ENCODE measurements at regions not wholly inside any gene's neighbourhood (a gene's known extent, or its start where the extent isn't known, plus 50 kb on each side); places are given as distances from the start of the nearest gene placed in this dataset.

GRCh38 chr4:42329421-42329820 lies 67.9 kb upstream of the SHISA3 start:
- FAIRE-seq = no peak
- Histone ChIP-seq H3K4me3 (ENCODE audit: low read depth, low read length) (no peak overlapping the region), H3K36me3 (ENCODE audit: control insufficient read depth, insufficient read depth, low read length) (no peaks in the 10 kb centered on the region), H3K27me3 (ENCODE audit: control insufficient read depth, insufficient read depth, low read length) (no peaks in the 10 kb centered on the region)
- DNase-seq (ENCODE audit: low read depth) = no peak
- TF ChIP-seq, protein P1, sequence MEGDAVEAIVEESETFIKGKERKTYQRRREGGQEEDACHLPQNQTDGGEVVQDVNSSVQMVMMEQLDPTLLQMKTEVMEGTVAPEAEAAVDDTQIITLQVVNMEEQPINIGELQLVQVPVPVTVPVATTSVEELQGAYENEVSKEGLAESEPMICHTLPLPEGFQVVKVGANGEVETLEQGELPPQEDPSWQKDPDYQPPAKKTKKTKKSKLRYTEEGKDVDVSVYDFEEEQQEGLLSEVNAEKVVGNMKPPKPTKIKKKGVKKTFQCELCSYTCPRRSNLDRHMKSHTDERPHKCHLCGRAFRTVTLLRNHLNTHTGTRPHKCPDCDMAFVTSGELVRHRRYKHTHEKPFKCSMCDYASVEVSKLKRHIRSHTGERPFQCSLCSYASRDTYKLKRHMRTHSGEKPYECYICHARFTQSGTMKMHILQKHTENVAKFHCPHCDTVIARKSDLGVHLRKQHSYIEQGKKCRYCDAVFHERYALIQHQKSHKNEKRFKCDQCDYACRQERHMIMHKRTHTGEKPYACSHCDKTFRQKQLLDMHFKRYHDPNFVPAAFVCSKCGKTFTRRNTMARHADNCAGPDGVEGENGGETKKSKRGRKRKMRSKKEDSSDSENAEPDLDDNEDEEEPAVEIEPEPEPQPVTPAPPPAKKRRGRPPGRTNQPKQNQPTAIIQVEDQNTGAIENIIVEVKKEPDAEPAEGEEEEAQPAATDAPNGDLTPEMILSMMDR (IDR thresholded peaks at IDR 0.05; ENCODE audit: insufficient read depth, low read length, severe bottlenecking) = no peak

DNA sequence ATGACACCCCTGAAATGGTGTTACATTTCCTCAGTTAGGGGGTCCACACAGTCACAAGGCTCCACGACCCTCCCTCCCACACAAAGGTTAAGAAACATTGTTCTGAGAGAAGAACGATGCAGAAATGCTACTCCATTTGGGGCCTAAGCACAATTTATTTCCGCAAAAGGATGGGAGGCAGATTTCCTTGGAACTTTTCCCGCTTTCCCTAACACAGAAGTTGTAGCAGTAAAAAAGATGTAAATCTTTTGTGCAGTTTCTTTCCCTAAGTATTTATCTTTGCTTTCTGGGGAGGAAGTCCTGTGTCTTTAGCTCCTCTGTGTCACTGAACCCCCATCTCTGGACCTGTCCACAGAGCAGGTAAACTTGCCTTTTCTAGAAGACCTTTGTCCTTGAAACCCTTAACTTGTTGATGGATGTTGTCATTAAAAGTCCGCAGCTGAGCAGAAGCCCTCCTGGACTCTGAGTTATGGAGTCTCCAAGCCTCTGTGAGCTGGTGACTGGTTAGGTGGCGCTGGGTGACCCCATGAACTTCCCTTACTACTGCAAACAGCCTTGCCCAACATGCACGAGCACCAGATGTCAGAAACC lies 67.2 kb upstream of the SHISA3 start:
- Histone ChIP-seq H3K27me3 (ENCODE audit: control insufficient read depth, insufficient read depth, low read length) (no peaks in the 10 kb centered on the region), H3K4me3 (ENCODE audit: low read depth, low read length) (no peak overlapping the region), H3K36me3 (ENCODE audit: control insufficient read depth, insufficient read depth, low read length) (no peaks in the 10 kb centered on the region)
- FAIRE-seq (no peak), DNase-seq (ENCODE audit: low read depth) (no peak)
- TF ChIP-seq, protein P1 (IDR thresholded peaks at IDR 0.05; ENCODE audit: insufficient read depth, low read length, severe bottlenecking) = no peak

GRCh38 chr4:42331040-42331439 lies 66.2 kb upstream of the SHISA3 start:
- Histone ChIP-seq H3K36me3 (ENCODE audit: control insufficient read depth, insufficient read depth, low read length) (no peaks in the 10 kb centered on the region), H3K4me3 (ENCODE audit: low read depth, low read length) (no peak overlapping the region), H3K27me3 (ENCODE audit: control insufficient read depth, insufficient read depth, low read length) (no peaks in the 10 kb centered on the region)
- FAIRE-seq = no peak
- TF ChIP-seq, protein P1 (IDR thresholded peaks at IDR 0.05; ENCODE audit: insufficient read depth, low read length, severe bottlenecking) = no peak
- DNase-seq (ENCODE audit: low read depth) = no peak

DNA sequence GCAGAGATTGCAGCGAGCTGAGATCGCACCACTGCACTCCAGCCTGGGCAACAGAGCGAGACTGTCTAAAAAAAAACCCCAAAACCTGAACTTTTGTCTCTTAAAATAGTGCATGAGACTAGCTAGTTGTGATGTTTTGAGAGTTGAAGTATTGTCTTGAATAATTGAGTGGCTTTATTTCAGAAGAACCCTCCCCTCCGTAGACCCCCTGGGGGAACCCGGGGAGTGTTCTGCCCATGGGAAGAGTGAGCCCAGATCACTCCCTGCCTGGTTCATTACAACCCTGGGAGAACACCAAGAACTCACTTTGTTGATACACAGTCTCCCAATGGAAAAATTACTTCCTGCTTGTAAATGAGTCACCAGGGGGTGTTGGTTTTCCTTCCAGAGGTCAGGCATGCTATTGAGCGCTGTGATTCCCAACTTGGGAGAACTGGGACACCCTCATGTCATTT lies 65.3 kb upstream of the SHISA3 start:
- DNase-seq (ENCODE audit: low read depth) (peak; percentile 10), FAIRE-seq (no peak)
- Histone ChIP-seq H3K4me3 (ENCODE audit: low read depth, low read length) (no peak overlapping the region), H3K27me3 (ENCODE audit: control insufficient read depth, insufficient read depth, low read length) (no peaks in the 10 kb centered on the region), H3K36me3 (ENCODE audit: control insufficient read depth, insufficient read depth, low read length) (no peaks in the 10 kb centered on the region)
- TF ChIP-seq, protein P1 (IDR thresholded peaks at IDR 0.05; ENCODE audit: insufficient read depth, low read length, severe bottlenecking) = no peak

- H3K27me3 ChIP-seq (ENCODE audit: control insufficient read depth, insufficient read depth, low read length) = no peaks in the 10 kb centered on the region
- TF ChIP-seq, protein P1 (IDR thresholded peaks at IDR 0.05; ENCODE audit: insufficient read depth, low read length, severe bottlenecking) = no peak
- no peaks in the 10 kb centered on the region for H3K36me3 ChIP-seq (ENCODE audit: control insufficient read depth, insufficient read depth, low read length)
- FAIRE-seq (no peak), DNase-seq (ENCODE audit: low read depth) (no peak)
- H3K4me3 ChIP-seq (ENCODE audit: low read depth, low read length) = no peak overlapping the region
Observed at GRCh38 chr4:42339935-42340406, 57.3 kb upstream of the SHISA3 start.

- Histone ChIP-seq H3K27me3 (ENCODE audit: control insufficient read depth, insufficient read depth, low read length) (no peaks in the 10 kb centered on the region), H3K4me3 (ENCODE audit: low read depth, low read length) (no peak overlapping the region), H3K36me3 (ENCODE audit: control insufficient read depth, insufficient read depth, low read length) (no peaks in the 10 kb centered on the region)
- FAIRE-seq = no peak
- TF ChIP-seq, protein P1 (IDR thresholded peaks at IDR 0.05; ENCODE audit: insufficient read depth, low read length, severe bottlenecking) = no peak
- DNase-seq (ENCODE audit: low read depth) = no peak
Observed at GRCh38 chr4:42341518-42342026, 55.7 kb upstream of the SHISA3 start.
